Endothelial cell of umbilical vein (primary cell): ENCODE measurements at regions not wholly inside any gene's neighbourhood (a gene's known extent, or its start where the extent isn't known, plus 50 kb on each side); places are given as distances from the start of the nearest gene placed in this dataset.

Experiments used
- BruUV-seq: library from RNA; stranded (reverse); fragments of 400-500 nt; replicated peaks from 2 replicates; lab custom pipeline; 2021; lab: Mats Ljungman, UMichigan
- CTCF ChIA-PET: fragments of 300-600, 350-600 bp; sonication (Branson Sonifier 250); formaldehyde crosslinking; loops from one replicate; lab custom pipeline; 2021; ENCODE audit warnings: antibody characterized with exemption, inconsistent platforms; lab: Charles Lee
- POLR2A ChIA-PET: fragments of 300-600, 350-600 bp; sonication (Branson Sonifier 250); formaldehyde crosslinking; loops from one replicate; lab custom pipeline; 2021; ENCODE audit warnings: antibody characterized with exemption, inconsistent platforms; lab: Charles Lee
- DNase-seq: peaks from one replicate; pipeline ENCODE4 v3.0.0-alpha.2; 2011; ENCODE audit warnings: low read depth, low spot score
- FAIRE-seq: peaks from 2 replicates; lab custom pipeline; 2011; peaks lifted over from hg19 to GRCh38; lab: Jason Lieb, UNC
- H2AFZ ChIP-seq: 2 replicates; pipeline ENCODE4 v1.6.0; 2012; ENCODE audit warnings: low read depth, low read length, control low read depth, inconsistent platforms
- H3K27ac ChIP-seq: 2 replicates; pipeline ENCODE4 v1.5.1; 2011; ENCODE audit warnings: low read depth, mild to moderate bottlenecking, control low read depth, low read length, moderate library complexity; ENCODE audit not compliant: insufficient read depth
- H3K27me3 ChIP-seq, 2 experiments: 2 replicates each; pipeline versions ENCODE4 v1.6.0 to v1.6.1; 2011; ENCODE audit warnings: low read length in 2 of 2, mixed read lengths in 1 of 2; ENCODE audit not compliant: control insufficient read depth in 2 of 2, insufficient read depth in 2 of 2
- H3K36me3 ChIP-seq, 2 experiments: 2 replicates in 1 of 2; 3 replicates in 1 of 2; pipeline ENCODE4 v1.5.1; 2011; ENCODE audit warnings: low read length in 2 of 2, mild to moderate bottlenecking in 1 of 2, moderate library complexity in 1 of 2; ENCODE audit not compliant: control insufficient read depth in 2 of 2, insufficient read depth in 2 of 2; ENCODE audit errors: extremely low read depth in 1 of 2
- H3K4me1 ChIP-seq: 3 replicates; pipeline ENCODE4 v1.5.1; 2011; ENCODE audit warnings: mild to moderate bottlenecking, low read length; ENCODE audit not compliant: control insufficient read depth, insufficient read depth; ENCODE audit errors: extremely low read depth
- H3K4me2 ChIP-seq: 2 replicates; pipeline ENCODE4 v1.6.1; 2011; ENCODE audit warnings: low read length, control low read depth, mixed read lengths; ENCODE audit not compliant: insufficient read depth
- H3K4me3 ChIP-seq, 3 experiments: fragments of 200-600 bp in 1 of 3; sonication (generic), shearing (Covaris generic) in 1 of 3; replicated peaks in 1 of 3; 2 replicates each; pipeline ENCODE4 v1.5.1; 2011 to 2016; ENCODE audit warnings: control low read depth in 3 of 3, low read length in 3 of 3, mild to moderate bottlenecking in 2 of 3, inconsistent platforms in 1 of 3, low read depth in 1 of 3, moderate library complexity in 1 of 3; ENCODE audit not compliant: insufficient read depth in 1 of 3
- H3K79me2 ChIP-seq: 2 replicates; pipeline ENCODE4 v1.6.0; 2012; ENCODE audit warnings: low read length, inconsistent platforms; ENCODE audit not compliant: control insufficient read depth, insufficient read depth
- H3K9ac ChIP-seq: replicated peaks from 2 replicates; pipeline ENCODE3; 2011; ENCODE audit warnings: low read length, control low read depth; ENCODE audit not compliant: insufficient read depth; ENCODE audit errors: extremely low read depth
- H3K9me1 ChIP-seq: replicated peaks from 3 replicates; pipeline ENCODE4 v1.6.0; 2011; ENCODE audit warnings: mild to moderate bottlenecking, low read length; ENCODE audit not compliant: control insufficient read depth, insufficient read depth; ENCODE audit errors: extremely low read depth
- H3K9me3 ChIP-seq: replicated peaks from 2 replicates; pipeline ENCODE4 v1.5.1; 2012; ENCODE audit warnings: low read length, inconsistent platforms; ENCODE audit not compliant: control insufficient read depth, insufficient read depth
- H4K20me1 ChIP-seq: replicated peaks from 2 replicates; pipeline ENCODE3; 2011; ENCODE audit warnings: mild to moderate bottlenecking, low read length; ENCODE audit not compliant: control insufficient read depth, insufficient read depth; ENCODE audit errors: extremely low read depth
- EZH2 ChIP-seq: IDR thresholded peaks from 2 replicates; pipeline ENCODE4 v1.6.1; 2012; ENCODE audit warnings: borderline replicate concordance, low read depth, mild to moderate bottlenecking, moderate library complexity, low read length, inconsistent platforms; ENCODE audit not compliant: severe bottlenecking
- FOS ChIP-seq: IDR thresholded peaks from 2 replicates; pipeline ENCODE4 v1.6.1; 2011; ENCODE audit warnings: mild to moderate bottlenecking, low read length, moderate library complexity, borderline replicate concordance; ENCODE audit not compliant: insufficient read depth
- GATA2 ChIP-seq: IDR thresholded peaks from 2 replicates; pipeline ENCODE4 v1.7.0; 2011; ENCODE audit warnings: low read depth, mild to moderate bottlenecking, moderate library complexity, mixed read lengths, low read length; ENCODE audit not compliant: insufficient read length, insufficient read depth
- JUN ChIP-seq: IDR thresholded peaks from 2 replicates; pipeline ENCODE4 v1.6.1; 2011; ENCODE audit warnings: borderline replicate concordance, low read depth; ENCODE audit not compliant: insufficient read length, insufficient read depth
- MYC ChIP-seq: IDR thresholded peaks from one replicate; pipeline ENCODE4 v1.6.1; 2011; ENCODE audit warnings: mild to moderate bottlenecking, low read depth, low read length
- POLR2A ChIP-seq: IDR thresholded peaks from 2 replicates; pipeline ENCODE4 v1.6.1; 2012; ENCODE audit warnings: low read depth, mild to moderate bottlenecking, control low read depth, low read length
- POLR2AphosphoS5 ChIP-seq: IDR thresholded peaks from 2 replicates; pipeline ENCODE4 v1.6.1; 2012; ENCODE audit warnings: low read depth, mild to moderate bottlenecking, control low read depth, low read length, moderate library complexity; ENCODE audit not compliant: insufficient read depth
- dilution Hi-C: fragments of 300-500 bp; cut with MboI; formaldehyde crosslinking; loops from one replicate; pipeline ENCODE4 v1.15.0; 2019; ENCODE audit warnings: low sequenced_read_pairs; ENCODE audit not compliant: extremely low pct_ligation_motif_present
- intact Hi-C: fragments of 100-400 bp; cut with micrococcal nuclease; formaldehyde crosslinking; loops from one replicate; pipeline ENCODE4 v1.10.0; 2022
- TF ChIP-seq, protein P1 (sequence below), 2 donors: IDR thresholded peaks; 1 replicate in 1 of 2; 2 replicates in 1 of 2; pipeline ENCODE4 v1.5.1; 2011; ENCODE audit warnings: low read length in 2 of 2, mild to moderate bottlenecking in 2 of 2, moderate library complexity in 2 of 2, control low read depth in 1 of 2, inconsistent platforms in 1 of 2, low read depth in 1 of 2; ENCODE audit not compliant: insufficient read depth in 1 of 2; ENCODE audit errors: extremely low read depth in 1 of 2
- TF ChIP-seq, protein P2 (sequence below): IDR thresholded peaks from 2 replicates; pipeline ENCODE4 v1.6.1; 2011; ENCODE audit not compliant: insufficient read depth, insufficient read length

DNA sequence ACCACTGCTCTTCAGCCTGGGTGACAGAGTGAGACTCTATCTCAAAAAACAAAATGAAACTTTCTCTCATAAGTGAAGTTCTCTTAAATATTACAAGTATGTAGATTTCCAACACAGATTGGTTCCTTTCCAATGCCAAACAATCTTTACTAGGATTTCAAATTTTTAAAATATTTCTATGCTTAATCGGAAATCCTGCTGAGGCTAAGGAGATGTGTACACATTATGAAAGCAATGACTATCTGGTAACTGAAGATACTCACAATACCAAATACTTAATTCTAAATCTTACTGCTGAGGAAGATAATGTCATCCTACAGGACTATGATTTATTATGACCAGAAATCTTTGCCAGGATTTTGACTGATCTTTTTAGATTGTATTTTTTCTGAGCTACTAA, 255.6 kb upstream of the ZNF717 start:
- Histone ChIP-seq H3K4me2 (no peak overlapping the region), H3K9me1 (no peaks in the 10 kb centered on the region), H3K27ac (no peak overlapping the region), H3K9me3 (no peaks in the 10 kb centered on the region), H3K9ac (no peak overlapping the region), H3K79me2 (no peaks in the 10 kb centered on the region), H2AFZ (no peak overlapping the region), H3K4me3 (no peak overlapping the region), H4K20me1 (no peaks in the 10 kb centered on the region), H3K4me1 (no peaks in the 10 kb centered on the region), H3K36me3 (no peaks in the 10 kb centered on the region), H3K27me3 (no peaks in the 10 kb centered on the region)
- ChIA-PET POLR2A (no interaction called here), CTCF (no interaction called here)
- BruUV-seq, result no TSS peak
- intact Hi-C loops (no loop called here), dilution Hi-C loops (no loop called here)
- TF ChIP-seq EZH2 (no peak), GATA2 (no peak), POLR2AphosphoS5 (no peak), POLR2A (no peak), FOS (no peak), JUN (no peak), MYC (no peak)
- TF ChIP-seq, protein P1, sequence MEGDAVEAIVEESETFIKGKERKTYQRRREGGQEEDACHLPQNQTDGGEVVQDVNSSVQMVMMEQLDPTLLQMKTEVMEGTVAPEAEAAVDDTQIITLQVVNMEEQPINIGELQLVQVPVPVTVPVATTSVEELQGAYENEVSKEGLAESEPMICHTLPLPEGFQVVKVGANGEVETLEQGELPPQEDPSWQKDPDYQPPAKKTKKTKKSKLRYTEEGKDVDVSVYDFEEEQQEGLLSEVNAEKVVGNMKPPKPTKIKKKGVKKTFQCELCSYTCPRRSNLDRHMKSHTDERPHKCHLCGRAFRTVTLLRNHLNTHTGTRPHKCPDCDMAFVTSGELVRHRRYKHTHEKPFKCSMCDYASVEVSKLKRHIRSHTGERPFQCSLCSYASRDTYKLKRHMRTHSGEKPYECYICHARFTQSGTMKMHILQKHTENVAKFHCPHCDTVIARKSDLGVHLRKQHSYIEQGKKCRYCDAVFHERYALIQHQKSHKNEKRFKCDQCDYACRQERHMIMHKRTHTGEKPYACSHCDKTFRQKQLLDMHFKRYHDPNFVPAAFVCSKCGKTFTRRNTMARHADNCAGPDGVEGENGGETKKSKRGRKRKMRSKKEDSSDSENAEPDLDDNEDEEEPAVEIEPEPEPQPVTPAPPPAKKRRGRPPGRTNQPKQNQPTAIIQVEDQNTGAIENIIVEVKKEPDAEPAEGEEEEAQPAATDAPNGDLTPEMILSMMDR (IDR thresholded peaks at IDR 0.05; ENCODE audit: extremely low read depth in 1 of 2, insufficient read depth in 1 of 2, low read depth in 1 of 2, low read length in 2 of 2), result no peak
- TF ChIP-seq, protein P2, sequence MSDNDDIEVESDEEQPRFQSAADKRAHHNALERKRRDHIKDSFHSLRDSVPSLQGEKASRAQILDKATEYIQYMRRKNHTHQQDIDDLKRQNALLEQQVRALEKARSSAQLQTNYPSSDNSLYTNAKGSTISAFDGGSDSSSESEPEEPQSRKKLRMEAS, result no peak
- FAIRE-seq (no peak), DNase-seq (no peak)
